ENCODE measurements at regions not wholly inside any gene's neighbourhood (a gene's known extent, or its start where the extent isn't known, plus 50 kb on each side); places are given as distances from the start of the nearest gene placed in this dataset.

- Histone ChIP-seq H3K36me3 (ENCODE audit: control insufficient read depth, insufficient read depth, low read length) (no peaks in the 10 kb centered on the region), H3K27me3 (ENCODE audit: control insufficient read depth, insufficient read depth, low read length, poor library complexity, severe bottlenecking) (no peaks in the 10 kb centered on the region), H3K4me1 (ENCODE audit: control insufficient read depth, insufficient read depth, low read length) (peaks cover 3% of the 10 kb centered on the region), H3K4me3 (ENCODE audit: low read length) (no peak overlapping the region), H3K27ac (ENCODE audit: low read depth, low read length) (no peak overlapping the region), H3K9me3 (ENCODE audit: control insufficient read depth, low read length) (peaks cover 13% of the 10 kb centered on the region), H3K9ac (ENCODE audit: extremely low read depth, low read length, poor library complexity, severe bottlenecking) (no peak overlapping the region)
- Mint-ChIP-seq H3K27ac (no peak overlapping the region), H3K36me3 (ENCODE audit: low read depth) (no peaks in the 10 kb centered on the region), H3K27me3 (ENCODE audit: insufficient read depth) (peaks cover 4% of the 10 kb centered on the region), H3K4me1 (peaks cover 27% of the 10 kb centered on the region), H3K9me3 (peaks cover 21% of the 10 kb centered on the region), H3K4me3 (no peak overlapping the region)
- 65% methylated on average over 2 of the region's 3 CpGs; no CpG with 5 or more reads in 1 of the 2 experiments for WGBS, 2 experiments (ENCODE audit: insufficient coverage in 1 of 2, insufficient read length in 1 of 2)
- TF ChIP-seq CTCF (conservative IDR thresholded peaks at IDR 0.05), result no peak
- DNase-seq, result no peak
Observed at GRCh38 chr9:102594241-102594640, 400.9 kb upstream of the CYLC2 start.

- no peak overlapping the region for H3K9ac ChIP-seq (ENCODE audit: extremely low read depth, low read length, poor library complexity, severe bottlenecking)
- no peak for TF ChIP-seq CTCF (conservative IDR thresholded peaks at IDR 0.05)
- H3K27ac ChIP-seq (ENCODE audit: low read depth, low read length), result no peak overlapping the region
- no peak overlapping the region for H3K4me3 ChIP-seq (ENCODE audit: low read length)
- no peaks in the 10 kb centered on the region for H3K9me3 Mint-ChIP-seq
- 41 to 43% methylated on average over 2 of the region's 2 CpGs for WGBS, 2 experiments (ENCODE audit: insufficient coverage in 1 of 2, insufficient read length in 1 of 2)
- peaks cover 31% of the 10 kb centered on the region for H3K27me3 Mint-ChIP-seq (ENCODE audit: insufficient read depth)
- peaks cover 3% of the 10 kb centered on the region for H3K4me1 ChIP-seq (ENCODE audit: control insufficient read depth, insufficient read depth, low read length)
- H3K4me3 Mint-ChIP-seq, result no peak overlapping the region
- DNase-seq, result no peak
- H3K36me3 Mint-ChIP-seq (ENCODE audit: low read depth), result no peaks in the 10 kb centered on the region
- H3K4me1 Mint-ChIP-seq, result peaks cover 49% of the 10 kb centered on the region
- peaks cover 24% of the 10 kb centered on the region for H3K9me3 ChIP-seq (ENCODE audit: control insufficient read depth, low read length)
- no peaks in the 10 kb centered on the region for H3K27me3 ChIP-seq (ENCODE audit: control insufficient read depth, insufficient read depth, low read length, poor library complexity, severe bottlenecking)
- H3K27ac Mint-ChIP-seq, result no peak overlapping the region
- H3K36me3 ChIP-seq (ENCODE audit: control insufficient read depth, insufficient read depth, low read length), result no peaks in the 10 kb centered on the region
Observed at GRCh38 chr9:102587281-102587680, 407.9 kb upstream of the CYLC2 start.

GRCh38 chr9:102569436-102569835 is 425.7 kb upstream of the CYLC2 start:
- no peaks in the 10 kb centered on the region for H3K27me3 ChIP-seq (ENCODE audit: control insufficient read depth, insufficient read depth, low read length, poor library complexity, severe bottlenecking)
- H3K4me3 ChIP-seq (ENCODE audit: low read length), result no peak overlapping the region
- H3K36me3 Mint-ChIP-seq (ENCODE audit: low read depth), result no peaks in the 10 kb centered on the region
- H3K27ac ChIP-seq (ENCODE audit: low read depth, low read length), result no peak overlapping the region
- peaks cover 11% of the 10 kb centered on the region for H3K9me3 ChIP-seq (ENCODE audit: control insufficient read depth, low read length)
- peak; percentile 53 for TF ChIP-seq CTCF (conservative IDR thresholded peaks at IDR 0.05)
- no peak overlapping the region for H3K9ac ChIP-seq (ENCODE audit: extremely low read depth, low read length, poor library complexity, severe bottlenecking)
- H3K27ac Mint-ChIP-seq, result no peak overlapping the region
- H3K27me3 Mint-ChIP-seq (ENCODE audit: insufficient read depth), result peaks cover 11% of the 10 kb centered on the region
- no peaks in the 10 kb centered on the region for H3K9me3 Mint-ChIP-seq
- DNase-seq, result peak; percentile 66
- H3K36me3 ChIP-seq (ENCODE audit: control insufficient read depth, insufficient read depth, low read length), result no peaks in the 10 kb centered on the region
- H3K4me1 ChIP-seq (ENCODE audit: control insufficient read depth, insufficient read depth, low read length), result no peaks in the 10 kb centered on the region
- 88 to 91% methylated on average over 2 to 3 of the region's 3 CpGs for WGBS, 2 experiments (ENCODE audit: insufficient coverage in 1 of 2, insufficient read length in 1 of 2)
- H3K4me3 Mint-ChIP-seq, result no peak overlapping the region
- H3K4me1 Mint-ChIP-seq, result no peaks in the 10 kb centered on the region
